ENCODE measurements at regions not wholly inside any gene's neighbourhood (a gene's known extent, or its start where the extent isn't known, plus 50 kb on each side); places are given as distances from the start of the nearest gene placed in this dataset.

DNA sequence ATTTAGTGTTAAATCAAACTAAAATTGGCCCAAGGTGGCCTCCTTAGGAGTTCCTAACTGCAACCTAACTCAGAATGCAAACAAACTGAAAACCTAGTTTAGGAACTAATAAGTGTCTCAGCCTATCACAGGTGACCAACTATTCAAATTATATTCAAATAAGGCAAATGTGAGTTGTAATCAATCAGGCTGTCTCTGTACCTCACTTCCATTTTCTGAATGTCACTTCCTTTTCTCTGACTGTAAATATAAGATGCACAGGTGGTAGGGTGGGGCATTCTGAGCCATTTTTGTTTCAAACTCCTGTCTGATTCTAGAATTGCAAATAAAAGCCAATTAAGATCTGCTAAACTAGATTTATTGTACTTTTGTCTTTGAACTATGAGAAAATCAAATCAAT, 401.5 kb downstream of the PPP3CA start:
- Histone ChIP-seq H3K4me3 (ENCODE audit: low read depth in 1 of 2, low read length in 2 of 2) (no peak overlapping the region), H3K36me3 (ENCODE audit: control insufficient read depth in 1 of 2, insufficient read depth in 2 of 2, low read length in 2 of 2) (no peaks in the 10 kb centered on the region), H3K27me3 (ENCODE audit: control insufficient read depth in 1 of 2, insufficient read depth in 2 of 2, low read length in 2 of 2) (no peaks in the 10 kb centered on the region), H3K9ac (ENCODE audit: low read depth in 1 of 2, low read length in 2 of 2) (no peak overlapping the region), H3K4me1 (ENCODE audit: control insufficient read depth in 1 of 2, insufficient read depth in 2 of 2, low read length in 2 of 2) (no peaks in the 10 kb centered on the region), H3K27ac (ENCODE audit: low read depth, low read length) (no peak overlapping the region), H3K9me3 (ENCODE audit: control insufficient read depth in 1 of 2, low read length in 2 of 2) (no peaks in the 10 kb centered on the region)

GRCh38 chr4:100938698-100939097, 408.6 kb downstream of the PPP3CA start:
- H3K27me3 ChIP-seq (ENCODE audit: control insufficient read depth in 1 of 2, insufficient read depth in 2 of 2, low read length in 2 of 2) = no peaks in the 10 kb centered on the region
- no peaks in the 10 kb centered on the region for H3K36me3 ChIP-seq (ENCODE audit: control insufficient read depth in 1 of 2, insufficient read depth in 2 of 2, low read length in 2 of 2)
- H3K4me3 ChIP-seq (ENCODE audit: low read depth in 1 of 2, low read length in 2 of 2) = no peak overlapping the region
- H3K9me3 ChIP-seq (ENCODE audit: control insufficient read depth in 1 of 2, low read length in 2 of 2) = no peaks in the 10 kb centered on the region
- no peak overlapping the region for H3K9ac ChIP-seq (ENCODE audit: low read depth in 1 of 2, low read length in 2 of 2)
- H3K27ac ChIP-seq (ENCODE audit: low read depth, low read length) = no peak overlapping the region
- H3K4me1 ChIP-seq (ENCODE audit: control insufficient read depth in 1 of 2, insufficient read depth in 2 of 2, low read length in 2 of 2) = no peaks in the 10 kb centered on the region

DNA sequence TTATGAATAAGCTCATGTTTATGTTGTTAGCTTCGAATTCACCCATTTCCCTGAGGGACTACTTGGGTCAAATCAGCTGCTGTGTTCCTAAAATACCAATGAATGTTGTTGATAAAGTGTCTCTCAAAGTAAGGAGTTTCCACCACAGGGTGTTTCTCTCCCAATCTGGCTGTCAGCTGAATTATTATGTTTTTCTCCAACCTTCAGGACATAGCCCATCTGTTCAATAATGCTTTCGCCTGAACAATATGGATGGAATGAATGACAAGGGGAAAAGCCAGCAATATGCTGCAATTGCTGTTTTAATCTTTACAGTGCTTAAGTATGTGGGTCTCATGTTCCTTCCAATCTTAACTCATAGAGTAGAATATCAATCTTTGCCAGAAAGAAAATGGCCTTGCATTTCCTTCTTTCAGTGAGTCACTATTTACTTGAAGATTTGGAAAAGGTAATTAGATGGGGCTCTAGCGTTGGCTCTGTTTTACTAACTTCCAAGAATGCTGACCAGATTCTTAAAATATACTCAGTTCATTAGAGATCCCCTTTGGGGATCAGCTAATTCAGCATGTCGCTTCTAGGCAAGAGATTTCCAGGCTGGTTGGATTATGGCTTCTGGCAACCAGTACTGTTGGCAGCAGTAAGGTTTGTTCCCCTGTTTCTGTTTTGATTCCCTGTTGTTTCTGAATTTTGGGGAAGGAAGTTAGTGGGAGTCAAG, 410.5 kb downstream of the PPP3CA start:
- H3K4me1 ChIP-seq (ENCODE audit: control insufficient read depth in 1 of 2, insufficient read depth in 2 of 2, low read length in 2 of 2) = no peaks in the 10 kb centered on the region
- no peak overlapping the region for H3K27ac ChIP-seq (ENCODE audit: low read depth, low read length)
- no peaks in the 10 kb centered on the region for H3K27me3 ChIP-seq (ENCODE audit: control insufficient read depth in 1 of 2, insufficient read depth in 2 of 2, low read length in 2 of 2)
- H3K9me3 ChIP-seq (ENCODE audit: control insufficient read depth in 1 of 2, low read length in 2 of 2) = no peaks in the 10 kb centered on the region
- H3K9ac ChIP-seq (ENCODE audit: low read depth in 1 of 2, low read length in 2 of 2) = no peak overlapping the region
- H3K4me3 ChIP-seq (ENCODE audit: low read depth in 1 of 2, low read length in 2 of 2) = no peak overlapping the region
- H3K36me3 ChIP-seq (ENCODE audit: control insufficient read depth in 1 of 2, insufficient read depth in 2 of 2, low read length in 2 of 2) = no peaks in the 10 kb centered on the region

DNA sequence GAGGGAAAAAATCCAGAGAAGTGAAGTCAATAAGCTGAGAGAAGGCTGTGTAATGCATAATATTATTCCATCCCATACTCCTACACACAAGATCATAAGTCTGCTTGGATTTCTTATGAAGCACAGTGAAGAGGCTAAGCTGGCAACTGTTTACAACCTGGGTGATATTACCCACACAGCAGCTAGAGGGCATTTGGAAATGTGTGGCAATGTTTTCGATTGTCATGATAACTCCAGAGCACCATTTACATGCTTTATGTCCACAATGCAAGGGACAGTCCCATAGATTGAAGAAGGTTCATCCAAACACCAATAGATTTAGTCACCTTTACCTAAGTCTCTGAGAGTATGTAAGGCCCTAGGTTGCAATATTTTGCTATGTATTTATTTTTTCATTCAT, 412.2 kb downstream of the PPP3CA start:
- H3K27ac ChIP-seq (ENCODE audit: low read depth, low read length) = no peak overlapping the region
- H3K4me1 ChIP-seq (ENCODE audit: control insufficient read depth in 1 of 2, insufficient read depth in 2 of 2, low read length in 2 of 2) = no peaks in the 10 kb centered on the region
- no peaks in the 10 kb centered on the region for H3K9me3 ChIP-seq (ENCODE audit: control insufficient read depth in 1 of 2, low read length in 2 of 2)
- H3K36me3 ChIP-seq (ENCODE audit: control insufficient read depth in 1 of 2, insufficient read depth in 2 of 2, low read length in 2 of 2) = no peaks in the 10 kb centered on the region
- no peaks in the 10 kb centered on the region for H3K27me3 ChIP-seq (ENCODE audit: control insufficient read depth in 1 of 2, insufficient read depth in 2 of 2, low read length in 2 of 2)
- H3K9ac ChIP-seq (ENCODE audit: low read depth in 1 of 2, low read length in 2 of 2) = no peak overlapping the region
- no peak overlapping the region for H3K4me3 ChIP-seq (ENCODE audit: low read depth in 1 of 2, low read length in 2 of 2)

- Histone ChIP-seq H3K9ac (ENCODE audit: low read depth in 1 of 2, low read length in 2 of 2) (no peak overlapping the region), H3K9me3 (ENCODE audit: control insufficient read depth in 1 of 2, low read length in 2 of 2) (no peaks in the 10 kb centered on the region), H3K27me3 (ENCODE audit: control insufficient read depth in 1 of 2, insufficient read depth in 2 of 2, low read length in 2 of 2) (no peaks in the 10 kb centered on the region), H3K4me3 (ENCODE audit: low read depth in 1 of 2, low read length in 2 of 2) (no peak overlapping the region), H3K36me3 (ENCODE audit: control insufficient read depth in 1 of 2, insufficient read depth in 2 of 2, low read length in 2 of 2) (no peaks in the 10 kb centered on the region), H3K4me1 (ENCODE audit: control insufficient read depth in 1 of 2, insufficient read depth in 2 of 2, low read length in 2 of 2) (no peaks in the 10 kb centered on the region), H3K27ac (ENCODE audit: low read depth, low read length) (no peak overlapping the region)
Observed at GRCh38 chr4:100933628-100934027, 413.7 kb downstream of the PPP3CA start.

DNA sequence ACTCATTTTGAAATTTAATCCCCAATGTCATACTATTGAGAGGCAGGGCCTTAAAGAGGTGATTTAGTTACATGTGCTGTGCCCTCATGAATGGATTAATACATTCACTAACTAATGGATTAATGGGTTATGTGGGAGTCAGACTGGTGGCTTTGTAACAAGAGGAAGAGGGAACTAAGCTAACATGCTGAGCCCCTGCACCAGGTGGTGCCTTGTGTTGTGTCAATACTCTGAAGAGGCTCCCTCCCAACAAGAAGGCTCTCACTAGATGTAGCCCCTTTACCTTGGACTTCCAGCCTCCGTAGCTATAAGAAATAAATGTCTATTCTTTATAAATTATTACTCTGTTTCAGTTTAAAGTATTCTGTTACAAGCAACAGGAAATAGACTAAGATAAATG, 411.9 kb upstream of the EMCN start:
- Histone ChIP-seq H3K27me3 (ENCODE audit: control insufficient read depth in 1 of 2, insufficient read depth in 2 of 2, low read length in 2 of 2) (no peaks in the 10 kb centered on the region), H3K4me3 (ENCODE audit: low read depth in 1 of 2, low read length in 2 of 2) (no peak overlapping the region), H3K4me1 (ENCODE audit: control insufficient read depth in 1 of 2, insufficient read depth in 2 of 2, low read length in 2 of 2) (no peaks in the 10 kb centered on the region), H3K36me3 (ENCODE audit: control insufficient read depth in 1 of 2, insufficient read depth in 2 of 2, low read length in 2 of 2) (no peaks in the 10 kb centered on the region), H3K9me3 (ENCODE audit: control insufficient read depth in 1 of 2, low read length in 2 of 2) (no peaks in the 10 kb centered on the region), H3K27ac (ENCODE audit: low read depth, low read length) (no peak overlapping the region), H3K9ac (ENCODE audit: low read depth in 1 of 2, low read length in 2 of 2) (no peak overlapping the region)

GRCh38 chr4:100929135-100929534, 411.3 kb upstream of the EMCN start:
- Histone ChIP-seq H3K9me3 (ENCODE audit: control insufficient read depth in 1 of 2, low read length in 2 of 2) (no peaks in the 10 kb centered on the region), H3K4me3 (ENCODE audit: low read depth in 1 of 2, low read length in 2 of 2) (no peak overlapping the region), H3K36me3 (ENCODE audit: control insufficient read depth in 1 of 2, insufficient read depth in 2 of 2, low read length in 2 of 2) (no peaks in the 10 kb centered on the region), H3K9ac (ENCODE audit: low read depth in 1 of 2, low read length in 2 of 2) (no peak overlapping the region), H3K27me3 (ENCODE audit: control insufficient read depth in 1 of 2, insufficient read depth in 2 of 2, low read length in 2 of 2) (no peaks in the 10 kb centered on the region), H3K27ac (ENCODE audit: low read depth, low read length) (no peak overlapping the region), H3K4me1 (ENCODE audit: control insufficient read depth in 1 of 2, insufficient read depth in 2 of 2, low read length in 2 of 2) (no peaks in the 10 kb centered on the region)

DNA sequence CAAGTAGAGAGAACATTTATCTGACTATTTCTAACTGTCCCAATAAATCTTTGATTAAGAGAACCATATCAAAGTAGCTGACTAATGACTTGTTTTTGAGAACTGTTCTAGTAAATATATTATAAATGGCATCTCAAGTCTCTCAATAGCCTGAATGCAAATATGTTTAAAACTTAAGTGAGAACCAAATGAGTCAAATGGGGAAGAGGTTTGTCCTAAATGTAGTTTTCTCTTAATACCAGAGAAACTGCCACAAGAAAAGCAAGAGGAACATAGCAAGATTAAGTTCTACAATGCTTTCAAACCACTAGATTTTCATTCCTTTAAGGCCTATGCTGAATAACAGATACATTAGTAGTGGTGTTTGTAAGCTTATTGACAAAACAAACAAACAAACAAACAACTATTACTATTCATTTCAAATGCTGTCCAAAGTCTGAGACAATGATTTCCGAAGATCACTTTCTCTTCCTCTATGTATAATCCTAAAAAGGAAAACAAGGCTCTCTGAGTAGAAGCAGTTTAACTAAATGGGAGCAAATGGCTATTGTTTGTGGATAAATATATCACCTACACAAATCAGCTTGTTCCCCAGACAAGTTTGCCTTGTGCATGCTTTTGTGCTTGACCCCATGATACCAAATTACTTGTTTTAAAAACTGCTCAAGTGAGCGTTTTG, 408.4 kb upstream of the EMCN start:
- Histone ChIP-seq H3K4me1 (ENCODE audit: control insufficient read depth in 1 of 2, insufficient read depth in 2 of 2, low read length in 2 of 2) (no peaks in the 10 kb centered on the region), H3K9me3 (ENCODE audit: control insufficient read depth in 1 of 2, low read length in 2 of 2) (no peaks in the 10 kb centered on the region), H3K4me3 (ENCODE audit: low read depth in 1 of 2, low read length in 2 of 2) (no peak overlapping the region), H3K36me3 (ENCODE audit: control insufficient read depth in 1 of 2, insufficient read depth in 2 of 2, low read length in 2 of 2) (no peaks in the 10 kb centered on the region), H3K27me3 (ENCODE audit: control insufficient read depth in 1 of 2, insufficient read depth in 2 of 2, low read length in 2 of 2) (no peaks in the 10 kb centered on the region), H3K27ac (ENCODE audit: low read depth, low read length) (no peak overlapping the region), H3K9ac (ENCODE audit: low read depth in 1 of 2, low read length in 2 of 2) (no peak overlapping the region)

GRCh38 chr4:100913685-100914084, 395.9 kb upstream of the EMCN start:
- Histone ChIP-seq H3K27ac (ENCODE audit: low read depth, low read length) (no peak overlapping the region), H3K4me3 (ENCODE audit: low read depth in 1 of 2, low read length in 2 of 2) (no peak overlapping the region), H3K9ac (ENCODE audit: low read depth in 1 of 2, low read length in 2 of 2) (no peak overlapping the region), H3K4me1 (ENCODE audit: control insufficient read depth in 1 of 2, insufficient read depth in 2 of 2, low read length in 2 of 2) (no peaks in the 10 kb centered on the region), H3K27me3 (ENCODE audit: control insufficient read depth in 1 of 2, insufficient read depth in 2 of 2, low read length in 2 of 2) (no peaks in the 10 kb centered on the region), H3K9me3 (ENCODE audit: control insufficient read depth in 1 of 2, low read length in 2 of 2) (no peaks in the 10 kb centered on the region), H3K36me3 (ENCODE audit: control insufficient read depth in 1 of 2, insufficient read depth in 2 of 2, low read length in 2 of 2) (no peaks in the 10 kb centered on the region)

GRCh38 chr4:100908540-100908939, 390.7 kb upstream of the EMCN start:
- no peak overlapping the region for H3K27ac ChIP-seq (ENCODE audit: low read depth, low read length)
- no peaks in the 10 kb centered on the region for H3K4me1 ChIP-seq (ENCODE audit: control insufficient read depth in 1 of 2, insufficient read depth in 2 of 2, low read length in 2 of 2)
- H3K4me3 ChIP-seq (ENCODE audit: low read depth in 1 of 2, low read length in 2 of 2) = no peak overlapping the region

More at GRCh38 chr4:100908540-100908939, 390.7 kb upstream of the EMCN start:
- Histone ChIP-seq H3K9me3 (ENCODE audit: control insufficient read depth in 1 of 2, low read length in 2 of 2) (no peaks in the 10 kb centered on the region), H3K27me3 (ENCODE audit: control insufficient read depth in 1 of 2, insufficient read depth in 2 of 2, low read length in 2 of 2) (no peaks in the 10 kb centered on the region), H3K9ac (ENCODE audit: low read depth in 1 of 2, low read length in 2 of 2) (no peak overlapping the region), H3K36me3 (ENCODE audit: control insufficient read depth in 1 of 2, insufficient read depth in 2 of 2, low read length in 2 of 2) (no peaks in the 10 kb centered on the region)

Measured in duodenal mucosa (tissue), 2 donors.